GM18951 (cell line): ENCODE measurements at regions not wholly inside any gene's neighbourhood (a gene's known extent, or its start where the extent isn't known, plus 50 kb on each side); places are given as distances from the start of the nearest gene placed in this dataset.
"Not testable (repeated sequence)": the region's sequence is repeated elsewhere in the genome, so short reads cannot be mapped to it uniquely, and the experiment has no call there.

ENCODE experiments used
- POLR2A ChIP-seq: IDR thresholded peaks from 4 replicates; pipeline ENCODE4 v1.6.1; 2011; ENCODE audit warnings: mild to moderate bottlenecking; ENCODE audit not compliant: insufficient read length, insufficient read depth; ENCODE audit errors: extremely low read depth
- in situ Hi-C: fragments of 300-500 bp; cut with MboI; formaldehyde crosslinking; loops from one replicate; pipeline ENCODE4 v1.12.0; 2022; ENCODE audit warnings: low sequenced_read_pairs, mixed read lengths, inconsistent platforms; ENCODE audit not compliant: unreplicated experiment

DNA sequence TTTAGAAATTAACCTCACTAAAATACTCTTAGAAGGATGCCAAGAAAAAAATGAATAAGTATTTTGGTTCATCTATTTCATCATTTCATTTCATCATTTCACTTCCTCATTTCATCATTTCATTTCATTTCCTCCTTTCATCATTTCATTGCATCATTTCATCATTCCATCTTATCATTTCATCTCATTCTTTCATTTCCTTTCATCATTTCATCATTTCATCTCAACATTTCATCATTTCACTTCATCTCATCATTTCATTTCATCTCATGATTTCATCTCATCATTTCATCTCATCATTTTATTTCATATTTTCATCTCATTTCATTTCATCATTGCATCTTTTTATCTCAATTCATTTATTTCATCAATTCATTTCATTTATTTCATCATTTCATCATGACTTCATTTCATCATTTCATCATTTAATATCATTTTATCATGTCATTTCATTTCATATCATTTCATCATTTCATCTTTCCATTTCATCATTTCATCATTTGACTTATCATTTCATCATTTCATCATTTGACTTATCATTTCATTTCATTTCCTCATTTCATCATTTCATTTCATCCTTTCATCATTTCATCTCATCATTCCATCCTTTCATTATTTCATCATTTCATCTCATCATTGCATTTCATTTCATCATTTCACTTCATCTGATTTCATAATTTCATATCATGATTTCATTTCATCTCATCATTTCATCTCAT lies 129.9 kb downstream of the ZNF92 start:
- in situ Hi-C loops = no loop called here
- no peak for TF ChIP-seq POLR2A

DNA sequence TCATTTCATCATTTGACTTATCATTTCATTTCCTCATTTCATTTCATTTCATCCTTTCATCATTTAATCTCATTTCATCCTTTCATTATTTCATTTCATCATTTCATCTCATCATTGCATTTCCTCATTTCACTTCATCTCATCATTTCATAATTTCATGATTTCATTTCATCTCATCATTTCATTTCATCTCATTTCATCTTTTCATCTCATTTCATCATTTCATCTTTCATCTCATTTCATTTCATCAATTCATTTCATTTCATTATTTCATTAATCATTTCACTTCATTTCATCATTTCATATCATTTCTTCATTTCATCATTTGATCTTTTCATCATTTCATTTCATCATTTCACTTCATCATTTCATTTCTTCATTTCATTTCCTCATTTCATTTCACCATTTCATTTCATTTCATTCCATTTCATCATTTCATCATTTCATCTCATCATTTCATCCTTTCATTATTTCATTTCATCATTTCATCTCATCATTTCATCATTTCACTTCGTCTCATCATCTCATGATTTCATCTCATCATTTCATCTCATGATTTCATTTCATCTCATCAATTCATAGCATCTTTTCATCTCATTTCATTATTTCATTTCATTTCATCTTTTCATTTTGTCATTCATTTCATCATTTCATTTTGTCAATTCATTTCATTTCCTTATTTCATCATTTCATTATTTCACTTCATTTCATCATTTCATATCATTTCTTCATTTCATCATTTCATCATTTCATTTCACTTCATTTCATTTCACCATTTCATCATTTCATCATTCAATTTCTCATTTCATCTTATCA lies 131.1 kb downstream of the ZNF92 start:
- in situ Hi-C loops = not testable (repeated sequence)

DNA sequence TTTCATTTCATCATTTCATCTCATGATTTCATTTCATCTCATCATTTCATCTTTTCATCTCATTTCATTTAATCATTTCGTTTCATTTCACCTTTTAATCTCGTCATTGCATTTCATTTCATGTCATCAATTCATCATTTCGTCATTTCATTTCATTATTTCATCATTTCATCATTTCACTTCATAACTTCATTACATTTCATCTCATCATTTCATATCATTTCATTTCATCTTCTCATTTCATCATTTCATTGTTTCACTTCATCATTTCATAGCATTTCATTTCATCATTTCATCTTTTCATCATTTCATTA lies 131.6 kb downstream of the ZNF92 start:
- in situ Hi-C loops = not testable (repeated sequence)

DNA sequence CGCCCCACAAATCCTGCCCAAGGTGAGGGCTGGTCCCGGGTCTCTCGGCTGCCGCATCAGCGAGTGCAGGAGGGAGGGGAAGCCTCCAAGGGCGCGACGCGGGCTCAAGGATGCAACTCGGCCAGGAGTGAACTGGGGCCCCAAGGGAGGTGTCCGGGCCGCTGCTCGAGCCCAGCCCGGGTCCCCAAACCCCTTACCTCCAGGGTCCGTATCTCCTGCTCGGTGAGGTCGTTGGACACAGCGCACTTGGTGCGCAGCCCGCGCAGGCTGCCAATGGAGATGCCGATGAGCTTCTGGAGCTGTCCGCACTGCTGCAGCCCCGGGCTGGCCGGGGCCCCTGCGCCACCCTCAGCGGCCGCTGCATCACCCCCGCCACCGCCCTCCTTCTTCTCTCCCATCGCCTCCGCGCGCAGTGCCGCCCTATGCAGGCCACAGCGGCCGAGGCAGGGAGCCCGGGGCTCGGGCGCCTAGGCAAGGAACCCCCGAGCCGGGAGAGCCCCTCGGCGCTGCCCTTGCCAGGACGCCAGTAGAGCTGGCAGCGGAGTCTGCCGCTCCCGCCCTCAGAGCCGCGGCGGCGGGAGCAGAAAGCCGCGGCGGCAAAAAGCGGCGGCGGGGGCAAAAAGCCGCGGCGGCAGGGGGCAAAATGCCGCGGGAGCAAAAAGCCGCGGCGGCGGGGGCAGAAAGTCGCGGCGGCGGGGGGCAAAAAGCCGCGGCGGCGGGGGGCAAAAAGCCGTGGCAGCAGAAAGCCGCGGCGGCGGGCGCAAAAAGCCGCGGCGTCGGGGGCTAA lies 135.1 kb downstream of the ZNF92 start:
- in situ Hi-C loops = not testable (repeated sequence)

DNA sequence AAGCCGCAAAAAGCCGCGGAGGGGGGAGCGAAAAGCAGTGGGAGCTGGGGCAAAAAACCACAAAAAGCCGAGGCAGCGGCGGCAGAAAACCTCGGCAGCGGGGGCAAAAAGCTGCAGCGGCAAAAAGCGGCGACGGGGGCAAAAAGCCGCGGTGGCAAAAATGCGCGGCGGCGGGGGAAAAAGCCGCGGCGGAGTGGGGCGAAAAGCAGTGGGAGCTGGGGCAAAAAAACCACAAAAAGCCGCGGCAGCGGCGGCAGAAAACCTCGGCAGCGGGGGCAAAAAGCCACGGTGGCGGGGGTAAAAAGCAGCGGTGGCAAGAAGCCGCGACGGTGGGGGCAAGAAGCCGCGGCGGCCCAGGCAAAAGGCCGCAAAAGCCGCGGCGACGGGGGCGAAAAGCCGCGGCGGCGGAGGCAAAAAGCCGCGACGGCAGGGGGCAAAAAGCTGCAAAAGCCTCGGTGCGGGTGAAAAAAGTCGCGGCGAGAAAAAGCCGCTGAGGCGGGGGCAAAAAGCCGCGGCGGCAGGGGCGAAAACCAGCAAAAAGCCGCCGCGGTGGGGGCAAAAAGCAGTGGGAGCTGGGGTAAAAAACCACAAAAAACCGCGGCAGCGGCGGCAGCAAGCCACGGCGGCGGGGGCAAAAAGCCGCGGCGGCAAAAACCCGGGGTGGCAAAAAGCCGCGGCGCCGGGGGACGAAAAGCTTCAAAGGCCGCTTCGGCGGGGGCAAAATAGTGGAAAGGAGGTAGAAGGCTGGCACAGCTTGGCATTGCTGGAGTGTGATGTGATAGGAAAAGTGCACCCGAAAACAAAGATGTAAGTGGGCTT lies 135.9 kb downstream of the ZNF92 start:
- no peak for TF ChIP-seq POLR2A
- in situ Hi-C loops = no loop called here

DNA sequence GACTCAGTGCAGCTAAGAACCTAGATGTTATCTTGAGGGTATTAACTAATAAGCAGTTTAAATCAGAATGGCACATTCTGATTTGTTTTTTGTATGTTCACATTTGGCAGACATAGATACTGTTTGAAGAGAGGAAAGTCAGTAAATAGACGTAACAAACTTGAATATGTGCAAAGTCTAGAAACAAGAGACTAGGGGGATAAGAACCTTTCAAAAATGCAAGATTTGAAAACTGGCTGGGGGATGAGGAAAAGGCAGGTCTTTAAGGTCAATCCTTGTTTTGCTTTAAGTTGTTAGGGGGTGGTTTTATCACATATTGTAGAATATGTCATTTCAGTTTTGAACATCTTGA lies 136.5 kb downstream of the ZNF92 start:
- in situ Hi-C loops = not testable (repeated sequence)

DNA sequence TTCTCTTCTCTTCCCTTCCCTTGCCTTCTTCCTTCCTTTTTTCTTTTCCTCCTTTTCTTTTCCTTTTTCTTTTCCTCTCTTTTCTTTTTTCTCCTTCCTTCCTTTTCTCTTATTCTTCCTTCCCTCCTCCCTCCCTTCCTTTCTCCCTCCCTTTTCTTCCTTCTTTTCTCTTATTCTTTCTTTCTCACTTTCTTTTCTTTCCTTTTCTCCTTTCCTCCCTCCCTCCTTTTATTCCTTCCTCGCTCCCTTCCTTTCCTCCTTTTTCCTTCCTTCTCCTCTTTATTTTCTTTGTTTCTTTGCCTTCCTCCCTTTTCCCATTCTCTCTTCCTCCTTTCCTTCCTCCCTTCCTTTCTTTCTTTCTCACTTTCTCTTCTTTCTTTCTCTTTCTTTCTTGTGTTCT lies 146.1 kb downstream of the ZNF92 start:
- in situ Hi-C loops = not testable (repeated sequence)

DNA sequence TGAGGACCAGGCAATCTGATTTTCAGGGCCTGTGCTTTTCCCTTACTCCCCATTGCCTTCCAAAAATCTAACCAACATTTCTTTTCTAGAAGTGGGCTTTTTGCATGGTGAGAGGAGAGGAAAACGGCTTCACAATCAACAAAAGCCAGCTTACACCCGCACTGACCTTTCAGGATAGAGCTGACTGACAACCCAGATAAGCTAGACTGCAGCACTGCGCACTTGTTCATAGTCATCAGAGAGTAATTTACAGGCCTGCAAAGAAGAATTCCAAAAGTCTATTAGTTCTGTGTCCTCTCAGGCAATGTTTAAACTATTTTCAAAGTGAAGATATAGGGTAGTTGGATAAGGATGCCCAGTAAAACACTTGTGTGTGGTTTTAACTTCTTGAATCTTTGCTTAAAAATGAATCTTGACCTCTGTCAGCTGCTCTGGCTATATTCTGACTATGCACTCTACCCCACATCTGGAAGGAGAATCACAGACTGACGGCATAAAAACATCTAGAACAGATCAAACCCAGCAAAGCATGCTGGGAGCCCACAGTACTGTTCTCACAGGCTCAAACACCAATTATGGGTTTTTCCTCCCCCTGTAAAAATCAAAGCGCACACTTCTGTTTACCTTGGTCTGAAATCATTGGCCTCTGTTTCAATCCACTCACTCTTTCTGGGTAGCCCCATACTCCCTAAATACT lies 172.0 kb downstream of the ZNF92 start:
- in situ Hi-C loops = not testable (repeated sequence)

DNA sequence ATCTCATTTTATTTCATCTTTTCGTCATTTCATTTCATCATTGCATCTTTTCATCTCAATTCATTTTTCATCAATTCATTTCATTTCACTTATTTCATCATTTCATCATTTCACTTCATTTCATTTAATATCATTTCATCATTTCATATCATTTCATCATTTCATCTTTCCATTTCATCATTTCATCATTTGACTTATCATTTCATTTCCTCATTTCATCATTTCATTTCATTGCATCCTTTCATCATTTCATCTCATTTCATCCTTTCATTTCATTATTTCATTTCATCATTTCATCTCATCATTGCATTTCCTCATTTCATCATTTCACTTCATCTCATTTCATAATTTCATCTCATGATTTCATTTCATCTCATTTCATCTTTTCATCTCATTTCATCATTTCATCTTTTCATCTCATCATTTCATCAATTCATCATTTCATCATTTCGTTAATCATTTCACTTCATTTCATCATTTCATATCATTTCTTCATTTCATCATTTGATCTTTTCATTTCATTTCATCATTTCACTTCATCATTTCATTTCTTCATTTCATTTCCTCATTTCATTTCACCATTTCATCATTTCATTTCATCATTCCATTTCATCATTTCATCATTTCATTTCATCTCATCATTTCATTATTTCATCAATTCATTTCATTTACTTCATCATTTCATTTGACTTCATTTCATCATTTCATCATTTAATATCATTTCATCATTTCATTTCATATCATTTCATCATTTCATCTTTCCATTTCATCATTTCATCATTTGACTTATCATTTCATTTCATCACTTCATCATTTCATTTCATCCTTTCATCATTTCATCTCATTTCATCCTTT lies 176.2 kb downstream of the ZNF92 start:
- in situ Hi-C loops = not testable (repeated sequence)

DNA sequence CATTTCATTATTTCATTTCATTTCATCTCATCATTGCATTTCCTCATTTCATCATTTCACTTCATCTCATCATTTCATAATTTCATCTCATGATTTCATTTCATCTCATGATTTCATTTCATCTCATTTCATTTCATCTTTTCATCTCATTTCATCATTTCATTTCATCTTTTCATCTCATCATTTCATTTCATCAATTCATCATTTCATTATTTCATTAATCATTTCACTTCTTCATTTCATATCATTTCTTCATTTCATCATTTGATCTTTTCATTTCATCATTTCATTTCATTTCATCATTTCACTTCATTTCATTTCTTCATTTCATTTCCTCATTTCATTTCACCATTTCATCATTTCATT lies 176.8 kb downstream of the ZNF92 start:
- in situ Hi-C loops = not testable (repeated sequence)

DNA sequence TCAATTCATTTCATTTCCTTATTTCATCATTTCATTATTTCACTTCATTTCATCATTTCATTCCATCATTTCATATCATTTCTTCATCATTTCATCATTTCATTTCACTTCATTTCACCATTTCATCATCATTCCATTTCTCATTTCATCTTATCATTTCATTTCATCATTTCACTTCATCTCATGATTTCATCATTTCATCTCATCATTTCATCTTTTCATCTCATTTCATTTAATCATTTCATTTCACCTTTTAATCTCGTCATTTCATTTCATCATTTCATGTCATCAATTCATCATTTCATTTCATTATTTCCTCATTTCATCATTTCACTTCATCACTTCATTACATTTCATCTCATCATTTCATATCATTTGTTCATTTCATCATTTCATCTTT lies 177.4 kb downstream of the ZNF92 start:
- in situ Hi-C loops = not testable (repeated sequence)

DNA sequence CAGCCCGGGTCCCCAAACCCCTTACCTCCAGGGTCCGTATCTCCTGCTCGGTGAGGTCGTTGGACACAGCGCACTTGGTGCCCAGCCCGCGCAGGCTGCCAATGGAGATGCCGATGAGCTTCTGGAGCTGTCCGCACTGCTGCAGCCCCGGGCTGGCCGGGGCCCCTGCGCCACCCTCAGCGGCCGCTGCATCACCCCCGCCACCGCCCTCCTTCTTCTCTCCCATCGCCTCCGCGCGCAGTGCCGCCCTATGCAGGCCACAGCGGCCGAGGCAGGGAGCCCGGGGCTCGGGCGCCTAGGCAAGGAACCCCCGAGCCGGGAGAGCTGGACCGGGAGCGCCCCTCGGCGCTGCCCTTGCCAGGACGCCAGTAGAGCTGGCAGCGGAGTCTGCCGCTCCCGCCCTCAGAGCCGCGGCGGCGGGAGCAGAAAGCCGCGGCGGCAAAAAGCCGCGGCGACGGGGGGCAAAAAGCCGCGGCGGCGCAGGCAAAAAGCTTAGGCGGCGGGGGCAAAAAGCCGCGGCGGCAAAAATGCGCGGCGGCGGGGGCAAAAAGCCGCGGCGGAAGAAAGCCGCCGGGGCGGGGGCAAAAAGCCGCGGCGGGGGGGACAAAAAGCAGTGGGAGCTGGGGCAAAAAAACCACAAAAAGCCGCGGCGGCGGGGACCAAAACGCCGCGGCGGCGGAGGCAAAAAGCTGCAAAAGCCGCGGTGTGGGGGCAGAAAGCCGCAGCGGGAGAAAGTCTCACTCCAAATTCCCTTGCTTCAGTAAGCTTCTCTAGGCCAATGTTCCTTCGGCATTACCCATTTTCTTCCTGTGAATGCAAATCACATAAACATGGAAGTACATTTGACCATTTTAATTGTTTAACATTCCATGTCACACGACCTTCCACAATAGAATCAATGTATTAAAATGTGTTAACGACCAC lies 181.2 kb downstream of the ZNF92 start:
- in situ Hi-C loops = not testable (repeated sequence)

DNA sequence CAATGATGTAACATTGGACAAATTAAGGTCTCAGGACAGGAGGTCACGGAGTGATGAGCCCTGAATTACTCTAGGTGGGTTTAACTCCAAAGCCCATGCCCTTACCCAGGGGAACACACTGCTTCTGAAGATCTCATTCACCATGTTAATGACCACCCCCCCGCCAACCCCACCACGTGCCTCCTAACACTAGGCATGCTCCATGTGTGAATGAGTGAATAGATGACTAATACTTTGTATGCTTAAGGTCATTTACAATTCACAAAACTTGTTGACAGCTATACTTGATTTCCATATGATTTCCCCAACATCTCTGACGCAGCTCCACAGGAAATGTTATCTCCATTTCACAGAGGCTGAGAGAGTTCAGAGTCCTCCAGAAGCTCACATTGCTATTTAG lies 184.9 kb downstream of the ZNF92 start:
- in situ Hi-C loops = not testable (repeated sequence)

DNA sequence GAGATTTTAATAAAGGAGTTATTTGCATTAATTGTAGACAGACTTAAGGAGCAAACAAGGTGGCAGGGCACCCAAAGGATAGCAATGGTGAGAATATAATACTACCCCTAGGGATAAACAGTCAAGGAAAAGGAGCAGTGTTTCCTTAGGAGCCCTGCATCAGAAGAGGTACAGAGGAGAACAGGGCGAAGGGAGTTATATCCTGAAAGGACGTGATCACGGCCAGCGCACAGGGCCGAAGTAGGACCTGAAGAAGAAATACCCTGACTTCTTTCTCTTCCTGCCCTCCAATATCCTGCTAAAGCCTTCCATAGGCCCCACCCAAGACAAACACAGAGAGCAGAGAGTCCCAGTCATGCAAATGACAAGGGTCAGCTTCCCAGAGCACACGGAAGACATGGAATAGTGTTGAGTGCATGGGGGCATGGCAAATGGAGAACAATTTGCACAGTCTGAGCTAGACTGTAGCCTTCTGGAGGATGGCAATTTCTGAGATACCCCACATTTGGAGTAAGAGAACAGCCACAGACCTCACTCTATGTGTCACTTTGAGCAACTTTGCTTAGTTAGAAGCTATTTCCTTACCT lies 188.2 kb downstream of the ZNF92 start:
- in situ Hi-C loops = not testable (repeated sequence)

DNA sequence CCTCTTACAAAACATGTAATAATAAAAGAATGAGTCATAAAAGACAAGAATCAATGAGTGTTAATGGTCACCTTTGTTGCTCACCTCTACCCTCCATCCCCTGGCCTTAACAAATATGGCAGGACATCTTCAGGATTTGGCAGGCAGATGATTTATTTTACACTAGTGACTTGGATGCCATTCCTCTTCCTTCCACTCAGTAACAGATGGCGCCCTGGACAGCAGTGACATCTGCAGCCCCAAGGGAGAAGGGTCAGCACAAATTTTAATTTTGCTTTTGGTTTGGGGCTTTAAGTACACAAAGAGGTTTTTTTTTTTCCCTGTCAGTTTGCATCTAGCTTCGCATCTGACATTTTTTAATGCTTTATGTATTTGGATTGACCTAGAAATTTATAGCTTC lies 188.9 kb downstream of the ZNF92 start:
- in situ Hi-C loops = not testable (repeated sequence)

DNA sequence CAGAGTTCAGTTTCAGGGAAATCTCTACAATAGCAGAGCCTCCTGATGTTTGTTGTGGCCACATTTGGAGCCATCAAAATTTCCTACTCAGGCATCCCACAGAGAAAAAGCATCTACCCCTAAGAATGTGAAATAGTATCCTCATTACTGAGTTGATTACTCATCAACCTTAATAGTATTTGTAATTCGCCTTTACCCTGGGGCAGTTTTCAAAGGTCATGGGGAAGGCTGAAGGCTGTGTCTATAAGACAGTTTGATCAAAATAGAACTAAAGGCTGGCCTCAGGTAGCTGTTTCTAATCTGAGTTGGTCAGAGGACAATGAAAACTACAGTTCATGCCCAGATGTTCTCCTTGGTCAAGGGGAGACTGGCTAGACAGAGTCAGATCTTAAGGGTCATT lies 189.7 kb downstream of the ZNF92 start:
- in situ Hi-C loops = not testable (repeated sequence)

DNA sequence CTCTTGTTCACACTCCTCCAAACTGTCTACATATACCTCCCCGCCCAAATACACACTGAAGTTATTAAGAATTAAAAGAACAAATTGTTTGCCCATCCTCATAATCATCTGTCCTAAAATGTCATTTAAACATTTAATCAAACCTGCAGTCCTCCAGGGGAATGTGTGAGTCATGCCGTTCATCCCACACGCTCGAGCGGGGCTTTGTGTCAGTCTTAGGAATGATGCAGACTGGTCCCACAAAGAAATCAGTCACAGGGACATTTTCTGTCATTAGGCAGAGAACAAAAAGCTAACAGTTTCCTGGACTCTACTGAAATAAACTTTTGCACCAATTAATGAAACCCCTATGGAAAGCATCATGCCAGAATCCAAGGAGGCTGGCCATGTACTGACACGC lies 194.6 kb downstream of the ZNF92 start:
- in situ Hi-C loops = not testable (repeated sequence)
